ENCODE measurements at regions not wholly inside any gene's neighbourhood (a gene's known extent, or its start where the extent isn't known, plus 50 kb on each side); places are given as distances from the start of the nearest gene placed in this dataset.
"Not testable (repeated sequence)": the region's sequence is repeated elsewhere in the genome, so short reads cannot be mapped to it uniquely, and the experiment has no call there.

DNA sequence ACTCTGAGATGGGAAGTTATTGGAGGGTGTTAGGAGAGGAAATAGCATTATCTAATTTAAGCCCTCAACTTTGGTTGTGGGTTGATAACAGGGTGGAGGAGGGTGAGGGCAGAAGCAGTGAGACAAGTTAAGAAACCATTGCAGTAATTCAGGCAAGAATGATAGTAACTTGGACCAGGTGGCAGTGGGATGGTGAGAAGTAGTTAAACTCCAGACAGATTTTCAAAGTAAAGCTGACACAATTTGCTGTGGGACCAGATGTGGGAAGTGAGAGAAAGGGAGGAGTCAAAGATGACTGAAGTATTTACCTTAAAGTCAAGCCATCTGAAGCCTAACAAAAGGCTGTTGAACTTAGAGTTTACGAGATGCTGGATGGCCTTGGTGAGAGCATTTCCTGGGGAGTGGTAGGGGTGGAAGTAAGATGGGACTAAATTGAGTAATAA is 163.2 kb upstream of the KLF7 start:
- DNase-seq (ENCODE audit: low read depth, low spot score) = no peak

DNA sequence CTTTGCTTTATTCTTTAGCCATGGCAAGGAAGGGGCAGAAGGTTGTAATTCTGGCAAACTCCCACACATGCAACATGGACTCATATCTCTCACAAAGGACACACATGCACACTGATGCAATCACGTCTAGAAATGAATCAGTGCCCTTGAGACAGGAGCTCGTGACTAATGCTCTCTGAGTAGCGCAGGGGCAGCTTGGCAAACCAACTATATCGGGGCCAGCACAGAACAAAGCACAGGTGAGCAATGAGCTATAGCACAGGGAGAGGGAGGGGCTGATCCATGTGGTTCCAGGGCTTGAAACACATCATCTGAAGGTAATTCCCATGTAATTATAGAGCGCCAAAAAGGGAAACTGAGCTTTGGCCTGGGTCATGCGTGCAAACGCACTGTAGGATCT is 165.2 kb upstream of the KLF7 start:
- DNase-seq (ENCODE audit: low read depth, low spot score) = peak; percentile 68

DNA sequence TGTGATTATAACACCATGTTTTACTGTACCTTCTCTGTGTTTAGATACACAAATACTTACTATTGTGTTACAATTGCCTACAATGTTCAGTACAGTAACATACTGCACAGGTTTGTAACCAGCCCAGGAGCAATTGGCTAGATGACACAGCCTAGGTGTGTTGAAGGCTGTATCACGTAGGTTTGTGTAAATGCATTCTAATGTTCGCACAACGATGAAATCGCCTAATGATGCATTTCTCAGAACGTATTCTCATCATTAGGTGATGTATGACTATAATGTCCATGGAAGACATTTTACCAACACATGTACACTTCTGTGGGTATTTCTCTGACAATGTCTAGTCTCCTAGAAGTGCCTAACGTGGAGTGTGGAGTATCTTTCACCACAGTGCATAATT is 165.9 kb upstream of the KLF7 start:
- no peak for DNase-seq (ENCODE audit: low read depth, low spot score)

DNA sequence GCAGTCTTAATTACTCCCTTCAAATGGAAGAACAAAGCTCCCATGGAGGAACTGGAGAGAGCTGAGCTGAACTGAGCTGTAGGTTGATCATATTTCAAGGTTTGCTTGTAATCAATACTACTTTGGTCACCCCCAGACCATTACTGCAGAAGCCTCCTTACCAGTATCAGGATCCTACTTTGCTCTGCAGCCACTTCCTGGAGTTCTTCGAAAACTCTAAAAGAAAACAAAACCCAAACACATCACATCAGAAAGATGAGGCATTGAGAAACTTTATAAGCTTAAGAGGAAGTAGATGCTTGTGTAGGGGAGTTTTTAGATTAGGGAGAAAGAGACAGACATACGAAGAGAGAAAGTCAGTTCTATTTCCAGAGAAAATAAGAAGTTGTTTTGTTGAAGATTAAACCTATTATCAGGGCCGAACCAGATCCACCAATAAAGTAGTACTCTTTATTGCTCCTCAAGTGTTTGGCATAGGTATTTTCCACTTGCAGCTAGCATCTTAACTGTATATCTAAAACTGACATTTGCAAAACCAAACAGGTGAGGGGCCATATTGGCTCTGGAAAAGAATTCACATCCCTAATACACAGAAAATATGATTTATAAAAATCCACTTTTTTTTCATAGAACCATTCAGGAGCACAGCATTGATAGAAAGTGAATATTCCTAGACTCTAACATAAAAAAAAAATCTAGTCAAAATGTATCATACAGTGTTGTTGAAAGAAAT is 166.9 kb upstream of the KLF7 start:
- no peak for DNase-seq (ENCODE audit: low read depth, low spot score)

DNA sequence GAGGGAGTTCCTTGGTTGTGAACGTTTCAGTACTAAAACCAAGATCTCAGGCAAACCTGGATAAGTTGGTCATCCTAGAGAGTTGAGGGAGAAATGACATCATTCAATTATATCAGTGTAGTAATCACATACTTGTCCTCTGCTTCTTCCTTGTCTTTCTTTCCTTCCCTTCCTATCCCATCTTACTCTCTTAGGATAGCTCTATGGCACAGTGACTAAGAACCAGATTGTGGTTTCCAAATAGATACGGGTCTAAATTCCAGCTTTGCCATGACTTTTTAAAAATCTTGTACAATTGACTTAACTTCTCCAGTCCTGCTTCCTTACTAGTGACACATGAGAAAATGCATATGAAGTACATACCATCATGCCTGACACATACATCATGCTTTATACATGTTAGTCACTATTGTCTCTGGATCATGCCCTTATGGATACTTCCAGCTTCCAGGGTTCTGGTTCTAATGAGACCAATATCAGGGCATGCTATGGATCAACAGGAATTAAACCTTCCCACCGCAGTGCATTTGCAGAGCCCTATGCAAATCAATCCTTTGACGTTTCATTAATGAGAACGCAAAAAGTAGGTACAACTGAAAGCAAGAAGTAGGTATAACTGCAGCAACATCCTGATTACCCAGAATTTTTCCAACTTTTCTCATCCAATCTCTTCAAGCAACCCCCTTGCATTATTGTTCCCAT is 168.0 kb upstream of the KLF7 start:
- DNase-seq (ENCODE audit: low read depth, low spot score) = peak; percentile 25

DNA sequence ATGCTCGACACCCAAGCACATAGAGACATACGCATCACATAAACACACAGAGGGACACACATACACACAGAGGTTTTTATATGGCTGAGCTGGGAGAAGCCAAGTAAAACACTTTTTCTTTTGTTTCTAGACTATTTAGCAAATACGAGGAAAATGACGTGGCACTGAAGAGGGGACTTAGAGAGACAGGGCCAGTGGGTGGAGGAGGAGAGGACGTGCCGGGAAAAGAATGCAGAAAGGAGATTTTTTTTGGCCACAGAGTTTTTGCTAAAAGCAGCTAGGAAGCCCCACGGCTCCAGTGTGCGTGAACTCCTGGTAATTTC is 168.5 kb upstream of the KLF7 start:
- DNase-seq (ENCODE audit: low read depth, low spot score) = no peak

DNA sequence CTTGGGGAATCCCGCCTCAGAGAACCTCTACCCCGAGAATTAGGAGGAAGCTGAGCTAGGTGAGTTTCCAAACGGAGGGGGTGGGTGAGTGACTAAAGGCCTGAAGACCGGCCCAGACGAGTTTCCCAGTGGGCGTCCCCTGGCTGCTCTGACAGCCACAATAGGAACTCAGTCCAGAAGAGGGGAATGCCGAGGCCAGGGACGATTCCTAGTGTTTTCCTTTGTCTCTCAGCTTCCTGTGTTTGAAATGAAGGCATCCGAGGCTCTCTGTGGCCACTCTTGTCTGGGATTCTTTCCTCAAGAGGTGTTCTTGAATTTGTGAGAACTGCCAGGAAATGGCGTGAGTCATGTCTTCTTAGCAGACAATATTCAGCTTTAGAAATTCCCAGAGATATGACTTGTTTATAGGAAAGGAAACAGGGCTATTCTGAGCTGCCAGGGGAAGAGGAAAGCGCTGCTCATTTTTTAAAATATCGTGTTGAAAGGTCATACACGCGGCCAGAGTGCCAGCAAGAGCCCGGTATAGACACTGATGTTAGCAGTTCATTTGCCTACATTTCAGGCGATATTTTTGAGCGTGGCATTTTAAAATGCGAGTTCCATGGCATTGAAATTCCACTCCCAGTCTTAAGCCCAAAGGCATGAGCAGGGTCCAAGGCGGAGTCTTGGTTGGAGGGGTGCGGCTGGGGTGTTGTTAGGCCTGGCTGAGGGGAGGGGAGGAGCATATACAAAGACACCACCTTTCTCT is 169.1 kb upstream of the KLF7 start:
- DNase-seq (ENCODE audit: low read depth, low spot score) = peak; percentile 97

DNA sequence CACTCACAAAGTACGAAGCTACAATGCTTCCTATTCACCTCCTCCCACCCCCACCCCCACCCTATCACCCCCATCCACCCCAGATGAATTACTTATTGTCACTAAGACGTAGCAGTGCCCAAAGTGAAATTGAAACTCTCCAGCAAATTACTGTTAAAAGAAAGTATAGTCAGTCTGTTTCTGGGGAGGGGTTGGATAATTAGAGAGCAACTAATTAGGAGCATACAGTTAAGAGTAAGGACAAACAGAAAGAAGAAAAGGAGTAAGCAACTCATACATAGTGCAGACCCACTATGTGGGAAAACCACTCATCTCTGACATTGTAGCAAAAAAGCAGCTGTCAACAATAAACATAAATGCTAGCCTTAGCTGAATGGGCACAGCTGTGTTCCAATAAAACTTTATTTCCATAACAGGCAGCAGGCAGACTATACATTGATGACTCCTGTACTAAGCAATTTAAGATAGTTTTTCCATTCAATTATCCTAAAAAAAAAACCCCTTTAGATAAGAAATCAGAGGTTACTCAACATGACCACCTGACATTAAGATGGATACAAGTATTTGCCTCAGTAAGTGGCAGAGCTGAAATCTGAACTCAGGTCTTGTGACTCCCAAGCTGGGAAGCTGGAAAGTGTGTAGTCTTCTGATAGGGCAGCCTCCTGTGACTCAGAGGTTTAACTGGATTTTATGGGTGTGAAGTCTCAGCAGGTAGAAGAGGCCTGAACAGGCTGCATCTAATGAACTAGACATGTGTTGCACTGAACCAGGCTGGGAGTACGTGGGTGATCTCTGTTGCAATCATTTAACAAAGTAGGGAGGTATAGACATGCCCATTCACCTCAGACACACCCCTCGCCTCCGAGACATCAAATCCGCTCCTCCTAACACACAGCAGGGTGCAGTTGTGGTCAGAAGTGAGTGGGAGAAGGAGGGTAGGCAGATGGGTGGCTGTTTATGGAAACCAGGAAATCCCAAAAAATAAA is 171.8 kb upstream of the KLF7 start:
- peak; percentile 14 for DNase-seq (ENCODE audit: low read depth, low spot score)

DNA sequence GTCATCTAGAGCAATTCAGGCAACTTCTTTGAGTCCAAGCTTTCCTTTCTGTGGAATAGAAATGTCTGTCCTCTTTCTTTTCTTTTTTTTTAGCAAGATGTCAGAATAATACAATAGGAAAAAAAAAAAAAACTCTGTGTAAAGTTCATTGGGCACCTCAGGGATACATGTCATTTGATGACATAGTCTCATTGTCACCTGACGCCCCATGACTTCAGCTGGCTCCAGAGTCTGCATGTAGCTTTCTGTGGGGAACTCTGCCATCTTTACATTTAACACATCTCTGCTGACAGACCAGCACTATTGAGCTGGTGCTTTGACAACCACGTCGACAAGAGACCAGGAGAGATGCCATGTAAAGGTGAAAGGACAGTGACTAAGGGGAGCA is 172.5 kb upstream of the KLF7 start:
- DNase-seq (ENCODE audit: low read depth, low spot score) = no peak

DNA sequence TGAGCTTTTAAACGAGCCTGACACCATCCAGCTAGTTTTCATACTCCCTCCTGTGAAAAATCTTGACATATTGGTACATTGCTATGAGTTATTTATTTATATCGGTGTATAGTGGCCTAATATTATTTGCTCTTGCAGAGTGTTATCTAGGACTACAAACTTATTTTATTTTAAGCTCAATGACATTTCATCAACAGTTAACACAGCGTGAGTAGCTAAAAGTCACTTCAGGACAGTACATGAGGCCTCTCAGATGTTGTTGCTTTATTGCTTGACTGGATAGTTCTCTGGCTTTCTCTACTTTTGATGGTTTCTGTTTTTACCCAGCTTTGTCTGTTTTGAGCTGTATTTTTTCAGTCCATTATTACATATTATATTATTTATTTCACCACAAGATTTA is 172.9 kb upstream of the KLF7 start:
- no peak for DNase-seq (ENCODE audit: low read depth, low spot score)

DNA sequence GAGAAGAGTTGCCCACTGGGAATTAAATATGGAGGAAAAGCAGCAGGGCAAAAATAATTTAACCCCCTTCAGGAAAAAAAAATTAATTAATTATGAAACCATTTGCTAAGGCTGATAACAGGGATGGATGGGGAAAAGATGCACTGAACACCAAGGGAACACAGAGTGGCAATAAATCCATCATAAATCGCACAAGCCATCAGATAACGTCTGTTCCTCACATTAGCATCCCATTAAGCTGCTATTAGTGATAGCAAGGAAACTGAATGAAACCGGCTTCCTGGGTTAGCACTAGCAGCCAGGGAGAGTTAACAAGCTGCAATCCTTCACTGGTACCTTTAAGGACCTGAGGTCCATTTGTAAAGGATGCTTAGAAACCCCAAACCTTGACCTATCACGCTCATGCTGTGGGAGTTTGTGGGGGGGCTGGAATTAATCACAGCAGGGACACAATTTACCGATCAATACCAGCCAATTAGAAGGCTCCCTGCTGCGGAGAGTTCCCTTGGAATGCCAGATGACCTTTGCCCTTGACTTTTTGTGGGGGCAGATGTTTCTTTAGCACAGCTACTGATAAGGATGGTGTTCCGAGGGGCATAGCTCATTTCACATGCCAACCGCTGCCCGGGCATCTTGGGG is 175.5 kb upstream of the KLF7 start:
- no peak for DNase-seq (ENCODE audit: low read depth, low spot score)

DNA sequence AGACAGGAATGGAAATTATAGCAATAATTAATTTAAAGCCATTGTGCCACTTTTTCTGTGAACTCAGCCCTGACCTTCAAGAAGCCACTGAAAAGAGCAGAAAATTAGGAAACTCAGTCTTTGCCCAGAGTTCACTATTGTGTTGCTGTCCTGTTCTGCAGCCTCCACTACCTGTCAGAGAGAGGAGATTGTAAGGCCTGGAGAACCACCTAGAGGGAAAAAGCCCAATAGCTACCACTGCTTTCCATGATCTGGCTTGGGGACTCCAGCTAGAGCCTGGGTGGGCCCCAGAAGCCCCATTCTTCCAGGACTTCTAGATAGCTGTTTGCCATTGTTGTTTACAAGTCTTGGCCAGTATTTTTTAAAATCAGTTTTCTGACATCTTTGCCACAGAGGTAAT is 176.1 kb upstream of the KLF7 start:
- DNase-seq (ENCODE audit: low read depth, low spot score) = no peak

DNA sequence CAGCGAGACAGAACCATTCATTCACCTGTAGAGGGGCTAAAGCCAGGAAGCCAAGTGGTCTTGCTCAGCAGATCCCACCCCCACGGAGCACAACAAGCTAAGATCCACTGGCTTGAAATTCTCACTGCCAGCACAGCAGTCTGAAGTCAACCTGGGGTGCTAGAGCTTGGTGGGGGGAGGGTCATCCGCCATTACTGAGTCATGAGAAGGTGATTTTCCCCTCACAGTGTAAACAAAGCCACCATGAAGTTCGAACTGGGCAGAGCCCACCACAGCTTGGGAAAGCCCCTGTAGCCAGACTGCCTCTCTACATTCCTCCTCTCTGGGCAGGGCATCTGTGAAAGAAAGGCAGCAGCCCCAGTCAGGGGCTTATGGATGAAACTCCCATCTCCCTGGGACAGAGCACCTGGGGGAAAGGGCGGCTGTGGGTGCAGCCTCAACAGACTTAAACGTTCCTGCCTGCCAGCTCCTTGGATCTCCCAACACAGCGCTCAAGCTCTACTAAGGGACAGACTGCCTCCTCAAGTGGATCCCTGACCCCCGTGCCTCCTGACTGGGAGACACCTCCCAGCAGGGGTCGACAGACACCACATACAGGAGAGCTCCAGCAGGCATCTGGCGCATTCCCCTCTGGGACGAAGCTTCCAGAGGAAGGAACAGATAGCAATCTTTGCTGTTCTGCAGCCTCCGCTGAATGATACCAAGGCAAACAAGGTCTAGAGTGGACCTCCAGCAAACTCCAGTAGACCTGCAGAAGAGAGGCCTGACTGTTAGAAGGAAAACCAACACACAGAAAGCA is 179.0 kb upstream of the KLF7 start:
- DNase-seq (ENCODE audit: low read depth, low spot score) = not testable (repeated sequence)

DNA sequence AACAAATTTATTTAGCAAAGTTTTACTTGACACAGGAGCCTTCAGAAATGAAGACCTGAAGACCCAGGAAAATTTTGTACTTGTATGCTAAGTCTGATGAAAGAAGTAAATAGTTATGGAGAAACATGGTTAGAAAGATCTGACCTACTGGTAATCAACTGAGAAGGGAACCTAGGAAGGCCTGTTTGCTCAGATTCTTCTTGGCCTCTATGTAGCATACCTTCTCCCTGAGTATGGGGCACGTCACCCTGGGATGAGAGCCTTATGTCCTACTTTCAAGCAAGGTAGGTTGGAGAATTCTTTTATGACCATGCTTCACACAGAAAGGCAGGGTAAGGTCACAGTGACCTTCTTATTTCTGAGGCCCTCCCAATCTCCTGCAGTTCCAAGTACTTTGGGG is 178.6 kb upstream of the CREB1 start:
- no peak for DNase-seq (ENCODE audit: low read depth, low spot score)

DNA sequence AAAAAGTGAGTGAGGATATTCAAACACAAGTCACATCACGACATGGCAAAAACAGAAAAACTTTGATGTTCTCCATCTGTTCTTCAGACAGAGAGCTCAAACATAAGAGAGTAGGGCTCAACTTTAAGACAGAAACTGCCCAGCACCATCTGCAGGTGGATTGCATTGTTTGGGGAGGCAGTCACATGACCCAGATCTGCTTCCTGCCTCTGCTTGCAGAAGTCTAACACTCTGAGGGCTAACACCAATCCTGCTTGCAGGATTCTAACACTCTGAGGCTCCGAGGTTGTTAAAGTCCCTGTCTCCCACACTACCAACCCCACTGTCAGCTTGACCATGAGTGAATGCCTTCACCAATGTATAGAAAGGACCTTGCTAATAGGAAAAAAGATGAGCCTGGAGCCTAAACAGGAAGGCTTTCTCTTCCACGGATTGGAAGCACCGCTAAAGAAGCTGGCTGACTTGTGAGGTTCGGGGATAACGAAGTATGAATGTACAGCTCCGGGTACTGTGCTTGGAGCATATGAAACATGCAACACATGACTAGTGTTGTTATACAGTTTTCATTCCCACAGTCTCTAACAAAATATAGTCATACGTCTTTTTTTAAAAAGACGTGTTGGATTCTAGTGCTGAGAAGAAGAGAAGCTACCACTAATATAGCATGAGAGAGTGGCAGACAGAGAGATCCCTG is 176.6 kb upstream of the CREB1 start:
- DNase-seq (ENCODE audit: low read depth, low spot score) = no peak

DNA sequence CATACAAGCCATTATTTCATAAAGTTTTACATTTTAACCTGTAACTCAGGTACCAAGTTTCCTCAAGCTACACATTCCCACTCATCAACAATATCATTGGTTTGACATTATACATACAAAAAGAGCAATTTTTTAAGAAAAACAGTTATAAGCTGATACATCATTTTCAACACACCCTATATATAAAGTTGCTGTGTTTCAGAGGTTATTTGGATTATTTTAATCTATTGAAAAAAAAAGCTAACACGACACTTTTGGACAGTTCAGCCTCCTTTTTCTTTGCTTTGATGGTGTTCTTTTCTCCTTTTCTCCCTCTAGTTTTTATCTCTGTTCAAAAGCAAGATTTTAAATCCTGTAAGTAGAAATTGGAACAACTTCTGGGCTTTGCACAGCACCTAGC is 175.9 kb upstream of the CREB1 start:
- no peak for DNase-seq (ENCODE audit: low read depth, low spot score)

DNA sequence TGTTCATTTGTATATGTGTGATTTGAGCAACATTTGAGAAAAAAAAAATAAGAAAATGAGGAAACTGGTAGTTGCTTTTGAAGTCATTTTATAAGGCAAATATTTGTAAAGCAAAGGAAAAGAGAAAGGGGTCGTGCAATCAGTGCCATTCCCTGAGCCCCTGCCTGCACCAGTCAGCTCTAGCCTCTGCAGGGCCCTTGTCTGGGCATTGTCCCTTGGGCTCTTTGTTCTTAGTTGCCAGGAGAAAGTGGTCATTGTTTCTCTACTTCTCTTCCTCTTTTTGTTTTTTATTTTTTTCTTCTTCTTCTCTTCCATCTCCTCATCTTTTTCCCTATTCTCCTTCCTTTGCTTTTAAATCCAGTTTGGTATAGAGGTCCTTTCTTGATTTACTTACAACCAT is 175.3 kb upstream of the CREB1 start:
- DNase-seq (ENCODE audit: low read depth, low spot score) = no peak

DNA sequence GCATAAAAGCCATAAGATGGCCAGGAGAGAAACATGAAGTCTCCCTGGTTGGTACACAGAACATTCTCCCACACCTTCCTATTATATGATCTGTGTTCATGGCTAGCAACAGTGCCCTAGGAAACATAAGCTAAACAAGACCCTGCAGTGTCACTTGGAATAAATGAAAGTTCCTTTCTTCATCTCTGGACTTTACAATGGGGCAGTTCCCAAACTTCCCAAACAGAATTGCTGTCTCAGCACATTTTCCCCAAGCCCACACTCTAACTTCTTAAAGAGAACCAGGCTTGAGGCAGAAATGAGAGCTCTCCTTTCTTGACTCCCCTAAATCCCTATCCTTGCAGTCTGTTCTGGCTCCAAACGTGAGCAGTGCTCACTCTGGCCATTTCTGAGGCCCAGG is 173.2 kb upstream of the CREB1 start:
- no peak for DNase-seq (ENCODE audit: low read depth, low spot score)

DNA sequence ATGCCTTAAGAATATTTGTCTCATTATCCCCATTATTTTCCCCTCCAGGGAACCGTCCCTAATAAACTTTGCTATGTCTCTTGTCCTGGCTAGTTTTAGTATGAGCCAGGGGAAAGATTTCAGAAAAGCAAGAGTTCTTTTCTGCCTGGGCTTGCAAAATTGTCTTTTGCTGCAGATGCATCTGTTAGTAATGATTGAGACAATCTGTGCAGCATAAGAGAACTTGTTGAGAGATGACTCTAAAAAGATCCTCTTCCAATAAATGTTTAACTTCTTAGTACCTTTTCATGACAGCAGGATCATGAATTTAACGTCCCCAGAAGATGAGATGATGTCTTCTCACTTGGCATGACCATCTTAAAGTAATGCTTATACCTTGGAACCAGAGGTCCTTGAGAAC is 172.5 kb upstream of the CREB1 start:
- no peak for DNase-seq (ENCODE audit: low read depth, low spot score)

DNA sequence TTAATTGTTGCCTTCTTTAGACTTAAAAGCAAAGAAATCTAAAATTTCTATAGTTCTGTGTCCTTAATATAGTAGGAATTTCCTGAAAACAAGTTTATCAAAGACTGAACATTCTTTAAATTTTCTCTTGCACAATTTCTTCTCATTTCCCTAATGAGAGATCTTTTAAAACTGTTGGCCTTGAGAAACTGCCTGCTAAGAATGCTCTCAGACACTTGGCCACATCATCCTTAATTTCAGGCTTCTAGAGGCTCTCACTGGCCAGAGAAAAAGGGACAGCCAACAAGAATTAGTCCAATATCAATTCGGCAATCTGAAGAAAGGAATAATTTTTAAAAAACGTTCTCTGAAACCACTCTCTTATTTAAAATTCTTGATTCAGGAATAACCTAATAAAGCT is 167.0 kb upstream of the CREB1 start:
- DNase-seq (ENCODE audit: low read depth, low spot score) = no peak
